Activated CD8-positive, alpha-beta T cell treated with anti-CD3 and anti-CD28 coated beads for 36 hours (primary cell): ENCODE measurements at regions not wholly inside any gene's neighbourhood (a gene's known extent, or its start where the extent isn't known, plus 50 kb on each side); places are given as distances from the start of the nearest gene placed in this dataset.
"Not testable (repeated sequence)": the region's sequence is repeated elsewhere in the genome, so short reads cannot be mapped to it uniquely, and the experiment has no call there.

Experiments
- ATAC-seq: fragments of 200-7000 bp; cut with Tn5 transposase; one replicate; pipeline ENCODE4 v1.10.0; 2021; ENCODE audit warnings: mild to moderate bottlenecking, moderate library complexity
- CTCF ChIA-PET: fragments of 350-600 bp; sonication (Branson Sonifier 250); formaldehyde crosslinking; loops from one replicate; lab custom pipeline; 2021; ENCODE audit warnings: antibody characterized with exemption; lab: Charles Lee
- POLR2A ChIA-PET: fragments of 350-600 bp; sonication (Branson Sonifier 250); formaldehyde crosslinking; loops from one replicate; lab custom pipeline; 2021; ENCODE audit warnings: antibody characterized with exemption; lab: Charles Lee
- DNase-seq: peaks from one replicate; pipeline ENCODE4 v3.0.0-alpha.2; 2020
- H3K27ac Mint-ChIP-seq: one replicate; pipeline ENCODE4 v1.8.0; 2021; ENCODE audit warnings: mild to moderate bottlenecking, mixed read lengths
- H3K27me3 Mint-ChIP-seq: one replicate; pipeline ENCODE4 v1.8.0; 2021; ENCODE audit warnings: mixed read lengths
- H3K36me3 Mint-ChIP-seq: one replicate; pipeline ENCODE4 v1.8.0; 2021; ENCODE audit warnings: low read depth, mixed read lengths
- H3K4me1 Mint-ChIP-seq: one replicate; pipeline ENCODE4 v1.8.0; 2021; ENCODE audit warnings: low read depth, mixed read lengths
- H3K4me3 Mint-ChIP-seq: one replicate; pipeline ENCODE4 v1.8.0; 2021; ENCODE audit warnings: mild to moderate bottlenecking, moderate library complexity, mixed read lengths
- H3K9me3 Mint-ChIP-seq: one replicate; pipeline ENCODE4 v1.8.0; 2021; ENCODE audit warnings: mixed read lengths
- intact Hi-C: fragments of 100-400 bp; cut with micrococcal nuclease; formaldehyde crosslinking; loops from one replicate; pipeline ENCODE4 v1.10.0; 2022
- TF ChIP-seq, protein P1 (sequence below): fragments of 200-600 bp; IDR thresholded peaks from one replicate; pipeline ENCODE4 v1.8.0; 2022; ENCODE audit warnings: antibody characterized with exemption, mild to moderate bottlenecking

DNA sequence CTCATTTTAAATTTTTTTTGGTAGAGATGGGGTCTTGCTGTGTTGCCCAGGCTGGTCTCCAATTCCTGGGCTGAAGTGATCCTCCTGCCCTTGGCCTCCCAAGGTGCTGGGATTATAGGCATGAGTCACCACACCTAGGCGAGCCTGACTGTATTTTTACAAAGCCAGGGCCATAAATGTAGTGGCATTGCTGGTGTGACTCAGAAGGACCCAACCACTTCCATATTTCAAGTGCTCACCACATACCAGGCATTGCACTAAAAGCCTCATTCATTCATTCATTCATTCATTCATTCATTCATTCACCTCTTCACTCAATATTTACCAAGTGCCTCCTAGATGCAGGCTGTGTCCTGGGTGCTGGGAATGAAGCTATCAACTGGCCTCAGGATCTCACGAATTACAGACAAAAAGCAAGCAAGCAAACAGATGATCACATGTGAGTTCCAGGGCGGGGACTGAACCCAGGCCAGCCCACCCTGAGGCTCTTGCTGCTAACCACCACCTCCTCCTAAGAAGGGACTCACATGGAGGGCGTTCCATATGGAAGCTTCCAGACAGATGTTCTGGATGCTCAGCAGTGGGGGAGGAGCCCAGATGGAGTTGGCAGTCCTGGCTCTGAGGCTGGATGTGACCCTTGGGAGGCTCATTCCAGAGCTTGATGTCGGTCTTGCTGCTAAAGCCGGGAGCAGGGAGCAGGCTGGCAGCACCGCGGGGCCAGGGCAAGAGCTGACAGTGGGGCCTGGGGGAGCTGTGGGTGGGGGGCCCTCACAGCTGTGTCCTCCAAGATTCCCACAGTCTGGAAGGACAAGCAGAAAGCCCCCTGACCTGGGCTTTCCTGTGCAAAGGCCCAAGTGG is 158.8 kb downstream of the CTTN start:
- TF ChIP-seq, protein P1, sequence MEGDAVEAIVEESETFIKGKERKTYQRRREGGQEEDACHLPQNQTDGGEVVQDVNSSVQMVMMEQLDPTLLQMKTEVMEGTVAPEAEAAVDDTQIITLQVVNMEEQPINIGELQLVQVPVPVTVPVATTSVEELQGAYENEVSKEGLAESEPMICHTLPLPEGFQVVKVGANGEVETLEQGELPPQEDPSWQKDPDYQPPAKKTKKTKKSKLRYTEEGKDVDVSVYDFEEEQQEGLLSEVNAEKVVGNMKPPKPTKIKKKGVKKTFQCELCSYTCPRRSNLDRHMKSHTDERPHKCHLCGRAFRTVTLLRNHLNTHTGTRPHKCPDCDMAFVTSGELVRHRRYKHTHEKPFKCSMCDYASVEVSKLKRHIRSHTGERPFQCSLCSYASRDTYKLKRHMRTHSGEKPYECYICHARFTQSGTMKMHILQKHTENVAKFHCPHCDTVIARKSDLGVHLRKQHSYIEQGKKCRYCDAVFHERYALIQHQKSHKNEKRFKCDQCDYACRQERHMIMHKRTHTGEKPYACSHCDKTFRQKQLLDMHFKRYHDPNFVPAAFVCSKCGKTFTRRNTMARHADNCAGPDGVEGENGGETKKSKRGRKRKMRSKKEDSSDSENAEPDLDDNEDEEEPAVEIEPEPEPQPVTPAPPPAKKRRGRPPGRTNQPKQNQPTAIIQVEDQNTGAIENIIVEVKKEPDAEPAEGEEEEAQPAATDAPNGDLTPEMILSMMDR = no peak
- no peak for DNase-seq
- Mint-ChIP-seq H3K4me3 (no peak overlapping the region), H3K4me1 (no peaks in the 10 kb centered on the region), H3K36me3 (no peaks in the 10 kb centered on the region), H3K9me3 (no peaks in the 10 kb centered on the region), H3K27me3 (no peaks in the 10 kb centered on the region), H3K27ac (no peak overlapping the region)
- POLR2A ChIA-PET = no interaction called here
- ATAC-seq = no peak
- intact Hi-C loops = no loop called here
- CTCF ChIA-PET = no interaction called here

DNA sequence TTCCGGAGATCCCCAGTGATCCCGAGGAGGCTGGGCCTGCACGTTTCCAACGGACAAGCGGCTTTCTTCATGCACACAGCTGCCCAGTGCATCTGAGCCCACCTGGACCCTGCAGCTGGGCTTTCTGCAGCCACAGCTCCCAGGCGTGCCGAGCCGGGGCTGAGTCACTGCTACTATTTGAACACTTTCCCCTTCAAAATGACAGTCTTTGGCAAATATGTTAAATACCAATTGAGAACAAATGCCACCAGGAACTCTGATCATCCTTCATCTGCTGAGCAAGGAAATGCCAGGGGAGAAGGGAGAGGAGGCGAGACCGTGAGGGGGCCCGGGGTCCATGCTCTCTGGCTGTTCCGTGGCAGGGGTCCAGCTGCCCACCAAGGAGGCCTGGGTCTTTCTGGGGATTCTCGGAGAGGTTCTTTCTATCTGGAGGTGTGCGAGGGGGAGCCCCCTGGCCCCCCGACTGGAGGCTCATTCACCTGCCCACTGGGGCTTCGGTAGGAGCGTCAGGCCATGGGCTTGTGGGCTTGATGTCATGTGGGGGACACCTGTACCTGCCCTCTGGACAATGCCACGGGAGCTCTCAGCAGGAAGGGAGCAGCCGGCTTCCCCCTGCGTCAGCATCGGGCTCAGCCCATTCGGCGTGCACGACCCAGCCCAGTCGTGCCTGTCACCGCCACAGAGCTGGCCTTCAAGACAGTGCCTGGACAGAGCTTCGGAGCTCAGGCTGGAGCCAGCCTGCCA is 159.6 kb downstream of the CTTN start:
- POLR2A ChIA-PET = no interaction called here
- Mint-ChIP-seq H3K27me3 (no peaks in the 10 kb centered on the region), H3K9me3 (no peaks in the 10 kb centered on the region), H3K36me3 (no peaks in the 10 kb centered on the region), H3K27ac (no peak overlapping the region), H3K4me3 (no peak overlapping the region), H3K4me1 (no peaks in the 10 kb centered on the region)
- ATAC-seq = no peak
- intact Hi-C loops = no loop called here
- TF ChIP-seq, protein P1 = no peak
- DNase-seq = no peak
- CTCF ChIA-PET = no interaction called here

DNA sequence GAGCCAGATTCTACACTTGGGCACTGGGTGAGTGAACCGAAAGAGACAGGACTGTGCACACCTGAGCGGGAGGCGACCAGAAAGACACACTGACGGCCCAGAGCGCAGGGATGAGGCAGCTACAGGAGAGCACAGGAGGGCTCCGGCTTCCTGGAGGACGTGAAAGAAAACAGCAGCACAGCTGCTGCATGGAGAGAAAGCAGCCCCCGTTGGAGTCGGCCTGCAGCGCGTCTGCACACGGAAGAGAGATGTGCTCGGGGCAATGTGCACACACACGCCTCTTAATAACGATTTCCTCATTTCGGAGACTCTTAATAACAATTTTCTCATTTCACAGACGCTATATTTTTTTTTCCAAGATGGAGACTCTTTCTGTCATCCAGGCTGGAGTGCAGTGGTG is 160.4 kb downstream of the CTTN start:
- H3K27me3 Mint-ChIP-seq = no peaks in the 10 kb centered on the region
- H3K9me3 Mint-ChIP-seq = no peaks in the 10 kb centered on the region
- no peak overlapping the region for H3K4me3 Mint-ChIP-seq
- ATAC-seq (no peak), DNase-seq (no peak)
- no peaks in the 10 kb centered on the region for H3K36me3 Mint-ChIP-seq
- CTCF ChIA-PET = no interaction called here
- POLR2A ChIA-PET = no interaction called here
- TF ChIP-seq, protein P1 = no peak
- intact Hi-C loops = no loop called here
- no peaks in the 10 kb centered on the region for H3K4me1 Mint-ChIP-seq
- no peak overlapping the region for H3K27ac Mint-ChIP-seq

DNA sequence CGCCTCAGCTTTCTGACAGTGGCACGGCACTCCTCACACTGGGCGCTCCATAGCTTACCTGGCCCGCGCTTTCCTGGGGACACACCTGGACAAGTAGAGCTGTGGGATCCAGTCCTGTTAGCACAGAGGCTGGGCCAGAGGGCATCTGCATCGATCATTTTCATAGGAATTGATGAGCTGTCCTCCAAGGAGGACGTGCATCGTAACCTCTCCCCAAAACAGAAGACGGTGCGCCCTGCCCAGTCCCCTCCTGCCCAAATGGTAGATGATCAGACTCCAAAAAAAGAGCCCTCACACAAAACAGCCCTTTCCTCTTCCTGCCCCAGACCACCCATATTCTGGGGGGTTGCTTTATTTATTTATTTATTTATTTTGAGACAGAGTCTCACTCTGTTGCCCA is 161.2 kb downstream of the CTTN start:
- DNase-seq (no peak), ATAC-seq (no peak)
- Mint-ChIP-seq H3K27ac (no peak overlapping the region), H3K36me3 (no peaks in the 10 kb centered on the region), H3K4me1 (no peaks in the 10 kb centered on the region), H3K9me3 (no peaks in the 10 kb centered on the region), H3K27me3 (no peaks in the 10 kb centered on the region), H3K4me3 (no peak overlapping the region)
- intact Hi-C loops = no loop called here
- TF ChIP-seq, protein P1 = no peak
- ChIA-PET POLR2A (no interaction called here), CTCF (no interaction called here)

DNA sequence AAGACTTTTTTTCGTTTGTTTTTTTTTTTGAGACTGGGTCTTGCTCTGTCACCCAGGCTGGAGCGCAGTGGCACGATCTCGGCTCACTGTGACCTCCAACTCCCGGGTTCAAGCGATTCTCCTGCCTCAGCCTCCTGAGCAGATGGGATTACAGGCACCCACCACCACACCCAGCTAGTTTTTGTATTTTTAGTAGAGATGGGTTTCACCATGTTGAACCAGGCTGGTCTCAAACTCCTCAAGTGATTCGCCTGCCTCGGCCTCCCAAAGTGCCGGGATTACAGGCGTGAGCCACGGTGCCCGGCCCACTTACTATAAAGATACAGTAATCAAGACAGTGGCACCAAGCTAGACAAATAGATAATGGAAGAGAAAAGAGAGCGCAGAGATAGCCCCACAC is 162.3 kb downstream of the CTTN start:
- H3K4me3 Mint-ChIP-seq, H3K9me3 Mint-ChIP-seq, H3K36me3 Mint-ChIP-seq, H3K4me1 Mint-ChIP-seq, ATAC-seq, CTCF ChIA-PET, DNase-seq, intact Hi-C loops, H3K27me3 Mint-ChIP-seq, H3K27ac Mint-ChIP-seq: not testable (repeated sequence)
- POLR2A ChIA-PET = interaction anchor here (1.1 kb wide), 1 partner anchor 14 kb away, joined by 3 read pairs; no protein-coding TSS in a partner anchor
